Transverse colon (tissue), 3 donors: ENCODE measurements at regions not wholly inside any gene's neighbourhood (a gene's known extent, or its start where the extent isn't known, plus 50 kb on each side); places are given as distances from the start of the nearest gene placed in this dataset.

Experiments used
- POLR2A ChIP-seq: fragments of 450-650 bp; IDR thresholded peaks from one replicate; pipeline ENCODE4 v1.6.1; 2016; ENCODE audit warnings: antibody characterized with exemption, mild to moderate bottlenecking, moderate library complexity
- TF ChIP-seq, protein P1 (sequence below), 5 experiments: fragments of 200-600 bp in 3 of 5; fragments of 450-650 bp in 2 of 5; sonication (generic) in 3 of 5; IDR thresholded peaks; 1 replicate in 2 of 5; 2 replicates in 3 of 5; pipeline ENCODE4 v1.5.1; 2016 to 2017; ENCODE audit warnings: antibody characterized with exemption in 5 of 5, inconsistent platforms in 3 of 5, mild to moderate bottlenecking in 2 of 5, moderate library complexity in 1 of 5

DNA sequence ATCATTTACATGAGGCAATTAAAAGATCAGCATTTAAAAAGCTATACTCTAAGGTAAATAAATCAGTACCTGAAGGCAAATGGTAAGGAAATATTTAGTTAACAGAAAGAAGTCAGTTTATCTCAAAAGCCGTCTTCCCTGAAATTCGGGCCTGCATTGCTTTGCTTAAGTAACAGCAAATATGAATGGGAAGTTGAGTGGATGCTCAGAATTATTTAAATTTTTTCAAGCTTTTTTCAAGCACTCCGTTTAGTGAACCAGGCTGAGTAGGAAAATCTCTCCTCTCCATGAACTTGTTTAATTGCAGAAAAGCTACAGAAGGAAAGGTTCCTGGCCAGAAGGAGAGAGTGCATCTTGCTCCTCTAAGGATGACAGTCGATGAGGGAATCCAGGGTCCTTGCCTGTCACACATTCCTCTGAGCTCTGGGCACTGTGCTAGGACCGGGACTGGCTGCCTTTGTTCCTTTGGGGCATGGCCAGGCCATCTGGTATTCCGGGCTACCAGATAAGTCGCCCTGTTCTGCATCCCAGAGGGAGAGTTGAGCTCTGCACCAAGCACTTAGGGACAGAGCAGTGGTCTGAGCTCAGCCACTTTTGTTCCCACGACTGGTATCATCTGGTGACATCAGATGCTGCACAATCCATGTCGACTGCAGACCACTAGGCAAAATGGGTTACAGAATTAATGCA is 77.6 kb downstream of the RIN2 start:
- TF ChIP-seq, protein P1, sequence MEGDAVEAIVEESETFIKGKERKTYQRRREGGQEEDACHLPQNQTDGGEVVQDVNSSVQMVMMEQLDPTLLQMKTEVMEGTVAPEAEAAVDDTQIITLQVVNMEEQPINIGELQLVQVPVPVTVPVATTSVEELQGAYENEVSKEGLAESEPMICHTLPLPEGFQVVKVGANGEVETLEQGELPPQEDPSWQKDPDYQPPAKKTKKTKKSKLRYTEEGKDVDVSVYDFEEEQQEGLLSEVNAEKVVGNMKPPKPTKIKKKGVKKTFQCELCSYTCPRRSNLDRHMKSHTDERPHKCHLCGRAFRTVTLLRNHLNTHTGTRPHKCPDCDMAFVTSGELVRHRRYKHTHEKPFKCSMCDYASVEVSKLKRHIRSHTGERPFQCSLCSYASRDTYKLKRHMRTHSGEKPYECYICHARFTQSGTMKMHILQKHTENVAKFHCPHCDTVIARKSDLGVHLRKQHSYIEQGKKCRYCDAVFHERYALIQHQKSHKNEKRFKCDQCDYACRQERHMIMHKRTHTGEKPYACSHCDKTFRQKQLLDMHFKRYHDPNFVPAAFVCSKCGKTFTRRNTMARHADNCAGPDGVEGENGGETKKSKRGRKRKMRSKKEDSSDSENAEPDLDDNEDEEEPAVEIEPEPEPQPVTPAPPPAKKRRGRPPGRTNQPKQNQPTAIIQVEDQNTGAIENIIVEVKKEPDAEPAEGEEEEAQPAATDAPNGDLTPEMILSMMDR (IDR thresholded peaks at IDR 0.05), result no peak
- no peak for TF ChIP-seq POLR2A
